MG63 (cell line): ENCODE measurements at regions not wholly inside any gene's neighbourhood (a gene's known extent, or its start where the extent isn't known, plus 50 kb on each side); places are given as distances from the start of the nearest gene placed in this dataset.

Experiments used
- DNase-seq: peaks from one replicate; pipeline ENCODE4 v3.0.0-alpha.2; 2020
- H3K27me3 ChIP-seq: fragments of 250-450 bp; sonication (Bioruptor Pico); 2 replicates; pipeline ENCODE4 v1.5.1; 2020; ENCODE audit warnings: mild to moderate bottlenecking, moderate library complexity
- H3K36me3 ChIP-seq: fragments of 250-450 bp; sonication (Bioruptor Pico); 2 replicates; pipeline ENCODE4 v1.5.1; 2020; ENCODE audit warnings: mild to moderate bottlenecking, moderate library complexity
- H3K4me3 ChIP-seq: fragments of 250-450 bp; sonication (Bioruptor Pico); 2 replicates; pipeline ENCODE4 v1.5.1; 2020; ENCODE audit warnings: mild to moderate bottlenecking, moderate library complexity
- H3K9me3 ChIP-seq: fragments of 250-450 bp; sonication (Bioruptor Pico); 2 replicates; pipeline ENCODE4 v1.5.1; 2020; ENCODE audit warnings: mild to moderate bottlenecking, moderate library complexity

- H3K36me3 ChIP-seq: no peaks in the 10 kb centered on the region
- H3K4me3 ChIP-seq: no peak overlapping the region
- DNase-seq: no peak
- no peaks in the 10 kb centered on the region for H3K9me3 ChIP-seq
- H3K27me3 ChIP-seq: peaks cover 5% of the 10 kb centered on the region; the same call in 1 of the 2 replicates
Observed at GRCh38 chr15:59953392-59953883, 50.7 kb upstream of the FOXB1 start.

- Histone ChIP-seq H3K9me3 (no peaks in the 10 kb centered on the region), H3K27me3 (peaks cover 5% of the 10 kb centered on the region; the same call in 1 of the 2 replicates), H3K4me3 (no peak overlapping the region), H3K36me3 (no peaks in the 10 kb centered on the region)
- no peak for DNase-seq
Observed at GRCh38 chr15:59952960-59953359, 51.2 kb upstream of the FOXB1 start.

GRCh38 chr15:59950603-59951388 lies 53.3 kb upstream of the FOXB1 start:
- H3K9me3 ChIP-seq: no peaks in the 10 kb centered on the region
- no peak overlapping the region for H3K4me3 ChIP-seq
- H3K36me3 ChIP-seq: no peaks in the 10 kb centered on the region
- DNase-seq: no peak
- peaks cover 17% of the 10 kb centered on the region for H3K27me3 ChIP-seq

- H3K27me3 ChIP-seq: peaks cover 28% of the 10 kb centered on the region
- DNase-seq: no peak
- no peaks in the 10 kb centered on the region for H3K9me3 ChIP-seq
- H3K4me3 ChIP-seq: no peak overlapping the region
- no peaks in the 10 kb centered on the region for H3K36me3 ChIP-seq
Observed at GRCh38 chr15:59948924-59949613, 55.0 kb upstream of the FOXB1 start.

GRCh38 chr15:59946084-59946483 lies 58.0 kb upstream of the FOXB1 start:
- no peak for DNase-seq
- Histone ChIP-seq H3K36me3 (no peaks in the 10 kb centered on the region), H3K27me3 (peaks cover 31% of the 10 kb centered on the region), H3K4me3 (no peak overlapping the region), H3K9me3 (no peaks in the 10 kb centered on the region)

GRCh38 chr15:59945036-59945435 lies 59.1 kb upstream of the FOXB1 start:
- H3K27me3 ChIP-seq: peaks cover 38% of the 10 kb centered on the region
- no peak overlapping the region for H3K4me3 ChIP-seq
- no peaks in the 10 kb centered on the region for H3K36me3 ChIP-seq
- H3K9me3 ChIP-seq: no peaks in the 10 kb centered on the region
- DNase-seq: no peak

GRCh38 chr15:59941612-59942011 lies 62.5 kb upstream of the FOXB1 start:
- DNase-seq: no peak
- Histone ChIP-seq H3K9me3 (no peaks in the 10 kb centered on the region), H3K27me3 (peaks cover 50% of the 10 kb centered on the region), H3K36me3 (no peaks in the 10 kb centered on the region), H3K4me3 (no peak overlapping the region)

GRCh38 chr15:59940928-59941327 lies 63.2 kb upstream of the FOXB1 start:
- no peak for DNase-seq
- Histone ChIP-seq H3K9me3 (no peaks in the 10 kb centered on the region), H3K36me3 (no peaks in the 10 kb centered on the region), H3K27me3 (peaks cover 51% of the 10 kb centered on the region), H3K4me3 (no peak overlapping the region)

GRCh38 chr15:59940456-59940855 lies 63.7 kb upstream of the FOXB1 start:
- Histone ChIP-seq H3K4me3 (no peak overlapping the region), H3K9me3 (no peaks in the 10 kb centered on the region), H3K36me3 (no peaks in the 10 kb centered on the region), H3K27me3 (peaks cover 54% of the 10 kb centered on the region)
- DNase-seq: no peak

GRCh38 chr15:59936741-59937140 lies 67.4 kb upstream of the FOXB1 start:
- no peak overlapping the region for H3K4me3 ChIP-seq
- H3K36me3 ChIP-seq: no peaks in the 10 kb centered on the region
- no peak for DNase-seq
- peaks cover 50% of the 10 kb centered on the region for H3K27me3 ChIP-seq
- no peaks in the 10 kb centered on the region for H3K9me3 ChIP-seq

GRCh38 chr15:59933607-59934006 lies 70.5 kb upstream of the FOXB1 start:
- Histone ChIP-seq H3K9me3 (no peaks in the 10 kb centered on the region), H3K4me3 (no peak overlapping the region), H3K27me3 (peaks cover 34% of the 10 kb centered on the region), H3K36me3 (no peaks in the 10 kb centered on the region)
- no peak for DNase-seq

GRCh38 chr15:59931646-59932261 lies 72.4 kb upstream of the FOXB1 start:
- DNase-seq: no peak
- no peaks in the 10 kb centered on the region for H3K36me3 ChIP-seq
- no peaks in the 10 kb centered on the region for H3K9me3 ChIP-seq
- no peak overlapping the region for H3K4me3 ChIP-seq
- H3K27me3 ChIP-seq: peaks cover 30% of the 10 kb centered on the region

GRCh38 chr15:59924812-59925522 lies 79.1 kb upstream of the FOXB1 start:
- peaks cover 28% of the 10 kb centered on the region for H3K27me3 ChIP-seq
- no peak overlapping the region for H3K4me3 ChIP-seq
- H3K9me3 ChIP-seq: no peaks in the 10 kb centered on the region
- DNase-seq: no peak
- no peaks in the 10 kb centered on the region for H3K36me3 ChIP-seq

GRCh38 chr15:59924096-59924495 lies 80.0 kb upstream of the FOXB1 start:
- Histone ChIP-seq H3K27me3 (peaks cover 28% of the 10 kb centered on the region), H3K4me3 (no peak overlapping the region), H3K9me3 (no peaks in the 10 kb centered on the region), H3K36me3 (no peaks in the 10 kb centered on the region)
- DNase-seq: no peak

GRCh38 chr15:59923508-59923907 lies 80.6 kb upstream of the FOXB1 start:
- Histone ChIP-seq H3K9me3 (no peaks in the 10 kb centered on the region), H3K36me3 (no peaks in the 10 kb centered on the region), H3K27me3 (peaks cover 27% of the 10 kb centered on the region), H3K4me3 (no peak overlapping the region)
- DNase-seq: no peak

- Histone ChIP-seq H3K9me3 (no peaks in the 10 kb centered on the region), H3K4me3 (no peak overlapping the region), H3K27me3 (peaks cover 33% of the 10 kb centered on the region), H3K36me3 (no peaks in the 10 kb centered on the region)
- peak; percentile 12 for DNase-seq
Observed at GRCh38 chr15:59918994-59919951, 84.8 kb upstream of the FOXB1 start.
